GM12878 (cell line): ENCODE measurements at regions not wholly inside any gene's neighbourhood (a gene's known extent, or its start where the extent isn't known, plus 50 kb on each side); places are given as distances from the start of the nearest gene placed in this dataset.

ENCODE experiments used
- BHLHE40 ChIP-seq, 2 experiments: fragments of 450-650 bp in 1 of 2; IDR thresholded peaks; 2 replicates each; pipeline ENCODE4 v1.6.1; 2011 to 2017; ENCODE audit warnings: low read depth in 2 of 2, borderline replicate concordance in 1 of 2, improper control_type of control experiment in 1 of 2, low read length in 1 of 2, mild to moderate bottlenecking in 1 of 2
- CBX5 ChIP-seq: sonication (generic); IDR thresholded peaks from 2 replicates; pipeline ENCODE4 v1.6.1; 2016; ENCODE audit warnings: low read depth, moderate library complexity, mild to moderate bottlenecking, inconsistent platforms
- HDAC6 ChIP-seq: fragments of 200-600 bp; sonication (generic); IDR thresholded peaks from one replicate; pipeline ENCODE4 v1.8.0; 2017; ENCODE audit warnings: antibody characterized with exemption; ENCODE audit not compliant: unreplicated experiment
- MYC ChIP-seq: IDR thresholded peaks from 2 replicates; pipeline ENCODE4 v1.6.1; 2011; ENCODE audit warnings: mild to moderate bottlenecking, low read length, moderate library complexity, inconsistent platforms; ENCODE audit not compliant: insufficient read depth, insufficient replicate concordance, insufficient read length, severe bottlenecking
- NFXL1 ChIP-seq: fragments of 450-650 bp; IDR thresholded peaks from 2 replicates; pipeline ENCODE4 v1.6.1; 2017; ENCODE audit warnings: antibody characterized with exemption, mild to moderate bottlenecking, borderline replicate concordance
- TF ChIP-seq, protein P1 (sequence below), 3 experiments: IDR thresholded peaks in 2 of 3; conservative IDR thresholded peaks in 1 of 3; 2 replicates each; pipeline ENCODE4 v1.5.1; 2011; ENCODE audit warnings: low read depth in 3 of 3, low read length in 3 of 3, mild to moderate bottlenecking in 3 of 3, control low read depth in 2 of 3, moderate library complexity in 2 of 3, inconsistent platforms in 1 of 3, mixed read lengths in 1 of 3; ENCODE audit not compliant: control insufficient read depth in 2 of 3, insufficient read depth in 1 of 3; ENCODE audit errors: extremely low read depth in 1 of 3

DNA sequence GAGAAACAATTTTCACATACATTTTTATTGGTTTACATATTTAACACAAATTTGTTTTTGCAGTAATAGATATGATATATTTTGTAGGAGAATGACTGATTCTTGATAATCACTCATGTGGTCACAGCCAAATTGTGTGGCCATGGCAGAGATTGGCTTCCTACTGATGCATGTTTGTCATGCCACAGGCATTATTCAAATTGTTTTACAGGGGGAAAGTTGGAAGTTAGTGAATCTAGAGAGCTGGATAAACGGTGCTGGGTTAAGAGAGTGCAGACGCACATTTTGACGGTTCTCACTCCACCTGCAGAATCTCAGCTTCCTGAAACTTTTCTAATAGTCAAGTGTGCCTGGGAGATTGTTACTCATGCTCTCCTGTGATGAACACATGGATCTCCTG lies 91.1 kb upstream of the FBN2 start:
- TF ChIP-seq MYC, result no peak
- TF ChIP-seq, protein P1, sequence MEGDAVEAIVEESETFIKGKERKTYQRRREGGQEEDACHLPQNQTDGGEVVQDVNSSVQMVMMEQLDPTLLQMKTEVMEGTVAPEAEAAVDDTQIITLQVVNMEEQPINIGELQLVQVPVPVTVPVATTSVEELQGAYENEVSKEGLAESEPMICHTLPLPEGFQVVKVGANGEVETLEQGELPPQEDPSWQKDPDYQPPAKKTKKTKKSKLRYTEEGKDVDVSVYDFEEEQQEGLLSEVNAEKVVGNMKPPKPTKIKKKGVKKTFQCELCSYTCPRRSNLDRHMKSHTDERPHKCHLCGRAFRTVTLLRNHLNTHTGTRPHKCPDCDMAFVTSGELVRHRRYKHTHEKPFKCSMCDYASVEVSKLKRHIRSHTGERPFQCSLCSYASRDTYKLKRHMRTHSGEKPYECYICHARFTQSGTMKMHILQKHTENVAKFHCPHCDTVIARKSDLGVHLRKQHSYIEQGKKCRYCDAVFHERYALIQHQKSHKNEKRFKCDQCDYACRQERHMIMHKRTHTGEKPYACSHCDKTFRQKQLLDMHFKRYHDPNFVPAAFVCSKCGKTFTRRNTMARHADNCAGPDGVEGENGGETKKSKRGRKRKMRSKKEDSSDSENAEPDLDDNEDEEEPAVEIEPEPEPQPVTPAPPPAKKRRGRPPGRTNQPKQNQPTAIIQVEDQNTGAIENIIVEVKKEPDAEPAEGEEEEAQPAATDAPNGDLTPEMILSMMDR (IDR thresholded peaks at IDR 0.05 in 2 of 3, conservative IDR thresholded peaks at IDR 0.05 in 1 of 3; ENCODE audit: control insufficient read depth in 2 of 3, extremely low read depth in 1 of 3, insufficient read depth in 1 of 3, low read depth in 3 of 3, low read length in 3 of 3), result no peak
- no peak for TF ChIP-seq BHLHE40 (IDR thresholded peaks at IDR 0.05; ENCODE audit: borderline replicate concordance in 1 of 2, low read depth in 2 of 2, low read length in 1 of 2)
- no peak for TF ChIP-seq CBX5
- no peak for TF ChIP-seq HDAC6
- TF ChIP-seq NFXL1, result no peak
